ENCODE measurements at regions not wholly inside any gene's neighbourhood (a gene's known extent, or its start where the extent isn't known, plus 50 kb on each side); places are given as distances from the start of the nearest gene placed in this dataset.

- DNase-seq (ENCODE audit: low spot score): no peak
Observed at GRCh38 chr15:66906668-66907614, 158.5 kb upstream of the SMAD3 start.

- DNase-seq (ENCODE audit: low spot score): peak; percentile 29
Observed at GRCh38 chr15:66907826-66908743, 157.3 kb upstream of the SMAD3 start.

GRCh38 chr15:66908744-66909095 lies 156.7 kb upstream of the SMAD3 start:
- no peak for DNase-seq (ENCODE audit: low spot score)

GRCh38 chr15:66909381-66909890 lies 156.0 kb upstream of the SMAD3 start:
- DNase-seq (ENCODE audit: low spot score): no peak

- no peak for DNase-seq (ENCODE audit: low spot score)
Observed at GRCh38 chr15:66911131-66911700, 154.2 kb upstream of the SMAD3 start.

GRCh38 chr15:66912001-66912400 lies 153.4 kb upstream of the SMAD3 start:
- DNase-seq (ENCODE audit: low spot score): no peak

GRCh38 chr15:66912441-66912840 lies 153.0 kb upstream of the SMAD3 start:
- DNase-seq (ENCODE audit: low spot score): no peak

GRCh38 chr15:66917904-66918448 lies 147.4 kb upstream of the SMAD3 start:
- no peak for DNase-seq (ENCODE audit: low spot score)

GRCh38 chr15:66919421-66919820 lies 146.0 kb upstream of the SMAD3 start:
- no peak for DNase-seq (ENCODE audit: low spot score)

GRCh38 chr15:66921319-66921915 lies 144.0 kb upstream of the SMAD3 start:
- DNase-seq (ENCODE audit: low spot score): no peak

GRCh38 chr15:66922608-66923007 lies 142.8 kb upstream of the SMAD3 start:
- DNase-seq (ENCODE audit: low spot score): no peak

- no peak for DNase-seq (ENCODE audit: low spot score)
Observed at GRCh38 chr15:66923438-66923881, 141.9 kb upstream of the SMAD3 start.

- DNase-seq (ENCODE audit: low spot score): no peak
Observed at GRCh38 chr15:66924889-66925288, 140.5 kb upstream of the SMAD3 start.

GRCh38 chr15:66925721-66926120 lies 139.7 kb upstream of the SMAD3 start:
- DNase-seq (ENCODE audit: low spot score): no peak

- DNase-seq (ENCODE audit: low spot score): peak; percentile 49
Observed at GRCh38 chr15:66927201-66928077, 138.0 kb upstream of the SMAD3 start.

GRCh38 chr15:66928101-66928500 lies 137.3 kb upstream of the SMAD3 start:
- no peak for DNase-seq (ENCODE audit: low spot score)

GRCh38 chr15:66928784-66929183 lies 136.6 kb upstream of the SMAD3 start:
- no peak for DNase-seq (ENCODE audit: low spot score)

GRCh38 chr15:66929843-66930402 lies 135.5 kb upstream of the SMAD3 start:
- no peak for DNase-seq (ENCODE audit: low spot score)

GRCh38 chr15:66931768-66932633 lies 133.4 kb upstream of the SMAD3 start:
- peak; percentile 68 for DNase-seq (ENCODE audit: low spot score)
